ENCODE measurements at regions not wholly inside any gene's neighbourhood (a gene's known extent, or its start where the extent isn't known, plus 50 kb on each side); places are given as distances from the start of the nearest gene placed in this dataset.
"Not testable (repeated sequence)": the region's sequence is repeated elsewhere in the genome, so short reads cannot be mapped to it uniquely, and the experiment has no call there.

DNA sequence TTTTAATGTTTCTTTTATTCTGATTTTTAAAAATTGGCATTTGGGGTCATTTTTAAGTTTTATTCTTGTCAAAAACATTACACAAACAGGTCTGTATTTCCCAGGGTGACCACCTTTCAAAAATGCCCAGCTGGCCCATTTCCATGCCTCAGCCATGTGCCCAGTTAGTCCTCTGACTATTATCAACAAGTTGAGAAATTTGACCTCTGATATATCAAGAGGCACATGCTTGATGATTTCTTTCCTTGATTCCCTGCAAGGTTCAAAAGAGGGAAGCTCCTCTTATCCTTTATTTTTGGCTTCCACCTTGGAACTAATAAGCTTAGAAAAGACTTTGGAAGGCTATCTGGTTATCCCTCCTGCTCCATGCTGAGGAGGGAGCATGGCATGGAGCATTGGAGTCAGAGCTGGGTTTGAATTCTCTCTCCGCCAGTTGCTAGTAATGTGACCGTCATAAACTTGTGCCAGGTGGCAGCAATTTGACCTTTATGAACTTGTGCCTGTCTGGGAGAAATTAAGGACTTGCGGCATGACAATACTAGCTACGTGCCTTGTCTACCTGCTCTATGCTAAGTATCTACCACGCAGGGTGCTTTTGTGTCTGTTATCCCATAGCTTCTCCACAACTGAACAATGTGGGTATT is 122.4 kb upstream of the SLC4A4 start:
- TF ChIP-seq, protein P1, sequence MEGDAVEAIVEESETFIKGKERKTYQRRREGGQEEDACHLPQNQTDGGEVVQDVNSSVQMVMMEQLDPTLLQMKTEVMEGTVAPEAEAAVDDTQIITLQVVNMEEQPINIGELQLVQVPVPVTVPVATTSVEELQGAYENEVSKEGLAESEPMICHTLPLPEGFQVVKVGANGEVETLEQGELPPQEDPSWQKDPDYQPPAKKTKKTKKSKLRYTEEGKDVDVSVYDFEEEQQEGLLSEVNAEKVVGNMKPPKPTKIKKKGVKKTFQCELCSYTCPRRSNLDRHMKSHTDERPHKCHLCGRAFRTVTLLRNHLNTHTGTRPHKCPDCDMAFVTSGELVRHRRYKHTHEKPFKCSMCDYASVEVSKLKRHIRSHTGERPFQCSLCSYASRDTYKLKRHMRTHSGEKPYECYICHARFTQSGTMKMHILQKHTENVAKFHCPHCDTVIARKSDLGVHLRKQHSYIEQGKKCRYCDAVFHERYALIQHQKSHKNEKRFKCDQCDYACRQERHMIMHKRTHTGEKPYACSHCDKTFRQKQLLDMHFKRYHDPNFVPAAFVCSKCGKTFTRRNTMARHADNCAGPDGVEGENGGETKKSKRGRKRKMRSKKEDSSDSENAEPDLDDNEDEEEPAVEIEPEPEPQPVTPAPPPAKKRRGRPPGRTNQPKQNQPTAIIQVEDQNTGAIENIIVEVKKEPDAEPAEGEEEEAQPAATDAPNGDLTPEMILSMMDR (IDR thresholded peaks at IDR 0.05), result no peak
- no peaks in the 10 kb centered on the region for H3K9me3 ChIP-seq
- H3K27me3 ChIP-seq, result no peaks in the 10 kb centered on the region
- no peaks in the 10 kb centered on the region for H3K4me1 ChIP-seq (ENCODE audit: control insufficient read depth in 1 of 2, insufficient read depth in 1 of 2, low read depth in 1 of 2, low read length in 1 of 2)
- H3K36me3 ChIP-seq, result no peaks in the 10 kb centered on the region
- no peak overlapping the region for H3K27ac ChIP-seq
- H3K4me3 ChIP-seq (ENCODE audit: low read depth in 1 of 2, low read length in 1 of 2), result no peak overlapping the region

DNA sequence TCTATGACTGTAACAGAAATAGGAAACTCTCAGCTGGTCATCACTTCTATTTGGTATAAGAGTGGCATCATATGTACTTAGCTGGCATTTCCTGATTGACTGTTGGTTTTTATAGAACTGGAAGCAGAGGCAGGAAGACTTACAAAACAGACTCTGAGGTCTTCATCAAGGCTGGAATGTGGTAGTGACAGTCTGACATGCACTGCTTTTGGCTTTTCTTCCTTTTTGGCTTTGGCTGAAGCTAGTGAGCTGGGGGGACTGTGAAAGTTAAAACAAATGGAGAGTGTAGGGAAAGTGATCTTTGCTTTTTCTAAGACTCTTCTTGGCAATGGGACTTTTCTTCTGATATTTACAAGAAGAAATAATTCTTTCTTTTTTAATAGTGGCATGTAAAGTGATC is 121.1 kb upstream of the SLC4A4 start:
- no peak overlapping the region for H3K4me3 ChIP-seq (ENCODE audit: low read depth in 1 of 2, low read length in 1 of 2)
- no peak overlapping the region for H3K27ac ChIP-seq
- TF ChIP-seq, protein P1 (IDR thresholded peaks at IDR 0.05), result no peak
- H3K27me3 ChIP-seq, result no peaks in the 10 kb centered on the region
- H3K4me1 ChIP-seq (ENCODE audit: control insufficient read depth in 1 of 2, insufficient read depth in 1 of 2, low read depth in 1 of 2, low read length in 1 of 2), result no peaks in the 10 kb centered on the region
- H3K36me3 ChIP-seq, result no peaks in the 10 kb centered on the region
- no peaks in the 10 kb centered on the region for H3K9me3 ChIP-seq

DNA sequence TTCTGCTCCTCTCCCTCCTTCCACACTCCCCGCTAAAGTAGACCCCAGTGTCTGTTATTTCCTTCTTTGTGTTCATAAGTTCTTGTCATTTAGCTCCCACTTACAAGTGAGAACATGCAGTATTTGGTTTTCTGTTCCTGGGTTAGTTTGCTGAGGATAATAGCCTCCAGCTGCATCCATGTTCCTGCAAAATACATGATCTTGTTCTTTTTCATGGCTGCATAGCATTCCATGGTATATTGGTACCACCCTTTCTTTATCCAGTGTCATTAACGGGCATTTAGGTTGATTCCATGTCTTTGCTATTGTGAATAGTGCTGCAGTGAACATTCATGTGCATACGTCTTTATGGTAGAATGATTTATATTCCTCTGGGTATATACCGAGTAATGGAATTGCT is 118.0 kb upstream of the SLC4A4 start:
- H3K9me3 ChIP-seq; H3K27me3 ChIP-seq; H3K4me1 ChIP-seq (ENCODE audit: control insufficient read depth in 1 of 2, insufficient read depth in 1 of 2, low read depth in 1 of 2, low read length in 1 of 2); H3K4me3 ChIP-seq (ENCODE audit: low read depth in 1 of 2, low read length in 1 of 2); H3K36me3 ChIP-seq; H3K27ac ChIP-seq: not testable (repeated sequence)

DNA sequence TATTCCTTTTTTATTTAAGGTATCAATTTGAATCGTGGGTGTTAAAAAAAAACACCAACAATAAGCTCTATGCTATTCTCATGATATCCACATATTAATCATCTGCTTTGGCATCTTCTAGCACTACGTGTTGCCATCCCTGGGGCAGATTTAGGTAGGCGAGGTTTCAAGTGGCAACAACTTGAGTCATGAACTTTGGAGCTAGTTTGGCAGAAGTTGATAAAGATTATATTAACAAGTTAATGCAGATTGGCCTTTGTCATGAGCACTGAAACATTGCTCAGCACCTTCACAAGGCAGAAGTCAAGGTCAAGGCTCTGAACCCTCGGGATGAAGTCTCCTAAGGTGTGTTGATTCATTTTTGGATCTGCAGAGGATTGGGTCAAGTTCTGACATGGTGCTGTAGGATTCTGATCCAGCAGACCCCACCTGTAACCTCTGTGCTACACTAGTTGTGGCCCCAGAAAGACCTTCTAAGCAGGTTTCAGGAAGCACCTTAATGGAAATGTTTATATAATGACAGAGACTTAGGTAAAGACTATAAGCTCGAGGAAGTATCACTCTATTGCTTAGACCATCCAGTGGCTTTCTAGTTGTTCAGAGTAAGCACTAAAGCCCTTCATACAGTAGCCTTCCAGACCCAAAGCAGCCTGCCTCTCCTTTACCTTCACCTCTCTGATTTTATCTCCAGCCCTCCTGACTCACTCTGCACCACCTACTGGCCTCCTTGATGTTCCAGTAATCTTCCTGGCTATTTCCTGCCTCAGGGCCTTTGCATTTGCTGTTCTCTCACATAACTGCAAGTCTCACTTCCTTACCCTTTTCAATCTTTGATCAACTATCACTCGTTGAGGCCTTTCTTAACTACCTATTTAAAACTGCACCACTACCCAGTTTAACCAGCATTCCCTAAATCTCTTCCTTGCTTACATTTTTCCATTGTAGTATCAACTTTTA is 117.0 kb upstream of the SLC4A4 start:
- TF ChIP-seq, protein P1 (IDR thresholded peaks at IDR 0.05), result no peak
- Histone ChIP-seq H3K27ac (no peak overlapping the region), H3K9me3 (no peaks in the 10 kb centered on the region), H3K36me3 (no peaks in the 10 kb centered on the region), H3K27me3 (no peaks in the 10 kb centered on the region), H3K4me3 (ENCODE audit: low read depth in 1 of 2, low read length in 1 of 2) (no peak overlapping the region), H3K4me1 (ENCODE audit: control insufficient read depth in 1 of 2, insufficient read depth in 1 of 2, low read depth in 1 of 2, low read length in 1 of 2) (no peaks in the 10 kb centered on the region)

DNA sequence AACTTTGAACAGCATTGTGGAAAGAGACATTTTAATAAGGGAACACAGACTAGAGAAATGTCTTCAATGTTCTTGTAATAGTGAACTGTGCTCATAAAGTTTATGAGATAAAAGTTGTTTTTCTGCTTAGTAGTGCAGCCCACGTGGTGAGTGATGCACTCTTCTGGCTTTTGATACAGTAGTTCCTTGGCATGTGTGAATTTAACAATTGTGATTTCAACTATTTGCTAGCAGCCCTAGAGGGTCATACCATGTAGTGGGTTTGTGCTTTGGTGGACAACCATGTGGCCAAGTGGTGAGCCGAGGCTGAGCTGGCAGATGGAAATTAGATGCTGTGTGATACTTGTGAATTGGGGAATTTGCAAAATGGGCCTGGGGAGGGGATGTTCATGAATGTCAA is 116.2 kb upstream of the SLC4A4 start:
- H3K36me3 ChIP-seq, result no peaks in the 10 kb centered on the region
- TF ChIP-seq, protein P1 (IDR thresholded peaks at IDR 0.05), result no peak
- H3K4me1 ChIP-seq (ENCODE audit: control insufficient read depth in 1 of 2, insufficient read depth in 1 of 2, low read depth in 1 of 2, low read length in 1 of 2), result no peaks in the 10 kb centered on the region
- H3K27me3 ChIP-seq, result peaks cover under 1% of the 10 kb centered on the region
- H3K4me3 ChIP-seq (ENCODE audit: low read depth in 1 of 2, low read length in 1 of 2), result no peak overlapping the region
- H3K27ac ChIP-seq, result no peak overlapping the region
- no peaks in the 10 kb centered on the region for H3K9me3 ChIP-seq

Data from neutrophil (primary cell).